GM20000 (cell line): ENCODE measurements at regions not wholly inside any gene's neighbourhood (a gene's known extent, or its start where the extent isn't known, plus 50 kb on each side); places are given as distances from the start of the nearest gene placed in this dataset.
"Not testable (repeated sequence)": the region's sequence is repeated elsewhere in the genome, so short reads cannot be mapped to it uniquely, and the experiment has no call there.

Source experiments
- DNase-seq: peaks from one replicate; pipeline ENCODE4 v3.0.0; 2012; ENCODE audit warnings: low spot score
- TF ChIP-seq, protein P1 (sequence below): IDR thresholded peaks from 2 replicates; pipeline ENCODE4 v1.5.1; 2012; ENCODE audit warnings: mild to moderate bottlenecking, control low read depth; ENCODE audit errors: extremely low read depth, missing control alignments

DNA sequence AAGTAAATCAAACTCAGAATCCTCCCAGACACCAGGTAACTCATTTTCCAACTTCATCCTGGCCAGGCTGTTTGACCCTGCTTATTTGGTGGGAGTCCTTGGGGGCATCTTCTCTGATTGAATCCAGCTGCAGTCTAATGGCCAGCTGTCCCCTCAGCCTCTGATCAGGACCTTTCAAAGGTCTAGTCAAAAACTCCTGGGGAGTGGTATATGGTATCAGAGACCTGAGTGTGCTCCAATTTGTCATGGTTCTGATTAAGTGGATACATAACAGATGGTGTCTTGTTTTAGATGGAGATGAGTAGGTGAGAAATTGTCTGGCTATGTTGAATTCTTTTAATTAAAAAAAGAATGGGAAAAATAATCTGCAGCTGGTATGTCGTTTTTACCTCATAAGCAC is 842.6 kb upstream of the ACVR2A start:
- no peak for DNase-seq
- TF ChIP-seq, protein P1, sequence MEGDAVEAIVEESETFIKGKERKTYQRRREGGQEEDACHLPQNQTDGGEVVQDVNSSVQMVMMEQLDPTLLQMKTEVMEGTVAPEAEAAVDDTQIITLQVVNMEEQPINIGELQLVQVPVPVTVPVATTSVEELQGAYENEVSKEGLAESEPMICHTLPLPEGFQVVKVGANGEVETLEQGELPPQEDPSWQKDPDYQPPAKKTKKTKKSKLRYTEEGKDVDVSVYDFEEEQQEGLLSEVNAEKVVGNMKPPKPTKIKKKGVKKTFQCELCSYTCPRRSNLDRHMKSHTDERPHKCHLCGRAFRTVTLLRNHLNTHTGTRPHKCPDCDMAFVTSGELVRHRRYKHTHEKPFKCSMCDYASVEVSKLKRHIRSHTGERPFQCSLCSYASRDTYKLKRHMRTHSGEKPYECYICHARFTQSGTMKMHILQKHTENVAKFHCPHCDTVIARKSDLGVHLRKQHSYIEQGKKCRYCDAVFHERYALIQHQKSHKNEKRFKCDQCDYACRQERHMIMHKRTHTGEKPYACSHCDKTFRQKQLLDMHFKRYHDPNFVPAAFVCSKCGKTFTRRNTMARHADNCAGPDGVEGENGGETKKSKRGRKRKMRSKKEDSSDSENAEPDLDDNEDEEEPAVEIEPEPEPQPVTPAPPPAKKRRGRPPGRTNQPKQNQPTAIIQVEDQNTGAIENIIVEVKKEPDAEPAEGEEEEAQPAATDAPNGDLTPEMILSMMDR = no peak

DNA sequence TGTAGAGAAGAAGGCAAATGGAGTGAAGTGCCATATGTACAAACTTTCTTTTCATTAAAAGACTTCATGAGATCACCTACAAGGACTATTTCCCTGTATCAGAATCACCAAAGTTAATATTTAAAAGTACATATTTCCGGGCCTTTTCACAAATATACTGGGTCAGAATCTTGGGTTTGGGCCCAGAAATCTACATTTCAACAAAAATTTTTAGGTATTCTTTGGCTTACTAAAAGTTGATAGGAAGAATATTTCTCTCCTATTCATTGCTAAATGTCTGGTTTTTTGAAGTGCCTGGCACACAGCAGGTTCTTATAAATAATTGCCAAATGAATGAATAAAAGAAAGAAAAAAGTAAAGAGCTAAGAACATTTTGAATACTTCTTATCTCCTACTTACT is 843.8 kb upstream of the ACVR2A start:
- DNase-seq = no peak
- TF ChIP-seq, protein P1 = no peak

DNA sequence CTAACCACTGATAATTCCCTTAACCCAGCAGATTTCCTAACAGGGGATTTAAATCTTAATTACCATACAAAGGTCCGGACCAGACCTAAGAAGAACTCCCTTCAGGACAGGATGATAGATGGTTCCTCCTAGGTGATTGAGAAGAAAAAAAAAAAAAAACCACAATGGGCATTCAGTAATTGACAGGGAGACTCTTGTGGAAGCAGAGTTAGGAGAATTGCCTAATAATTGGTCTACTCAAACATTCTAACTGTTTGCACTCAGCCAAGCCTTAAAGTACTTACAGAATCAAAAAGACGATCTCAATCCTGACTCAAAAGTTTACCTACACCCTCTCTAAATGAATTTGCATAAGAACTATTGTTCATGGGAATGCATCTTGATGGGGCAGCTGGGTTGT is 844.7 kb upstream of the ACVR2A start:
- not testable (repeated sequence) for DNase-seq

DNA sequence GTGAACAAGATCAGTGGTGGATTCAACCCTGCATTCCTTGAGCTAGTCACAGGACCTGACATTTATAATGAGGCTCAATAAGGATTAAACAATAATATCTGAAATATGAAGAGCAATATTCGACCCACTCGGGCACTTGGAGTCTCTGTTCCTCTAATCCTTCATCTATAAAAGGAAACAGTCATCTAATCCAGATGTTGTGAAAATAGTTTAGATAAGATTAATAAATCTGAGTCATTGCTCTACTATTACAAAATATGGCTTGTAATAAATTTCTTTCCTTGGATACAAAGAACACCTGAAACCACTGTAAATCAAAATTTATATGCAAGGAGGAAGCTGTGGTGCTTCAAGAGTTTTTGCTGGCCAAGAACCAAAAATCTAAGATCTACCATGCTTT is 846.9 kb upstream of the ACVR2A start:
- TF ChIP-seq, protein P1 = no peak
- DNase-seq = no peak

DNA sequence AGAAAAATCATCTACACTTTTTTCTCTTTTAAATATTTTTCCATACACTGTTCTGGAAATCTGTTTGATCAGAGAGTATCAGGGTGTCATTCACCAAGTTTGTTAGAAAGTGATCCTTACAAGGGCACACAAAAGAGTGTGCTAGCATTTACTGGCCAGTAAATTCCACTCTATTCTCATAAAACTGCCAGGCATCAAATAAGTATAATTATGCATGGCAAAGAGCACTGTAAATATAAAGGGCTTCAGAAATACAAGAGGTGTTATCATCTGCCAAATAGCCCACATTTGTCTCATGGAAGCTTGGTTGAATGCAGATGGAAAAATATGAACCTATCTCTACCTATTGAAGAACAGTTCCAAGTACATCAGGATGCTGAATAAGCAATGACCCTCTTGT is 847.3 kb upstream of the ACVR2A start:
- no peak for DNase-seq
- TF ChIP-seq, protein P1 = no peak

DNA sequence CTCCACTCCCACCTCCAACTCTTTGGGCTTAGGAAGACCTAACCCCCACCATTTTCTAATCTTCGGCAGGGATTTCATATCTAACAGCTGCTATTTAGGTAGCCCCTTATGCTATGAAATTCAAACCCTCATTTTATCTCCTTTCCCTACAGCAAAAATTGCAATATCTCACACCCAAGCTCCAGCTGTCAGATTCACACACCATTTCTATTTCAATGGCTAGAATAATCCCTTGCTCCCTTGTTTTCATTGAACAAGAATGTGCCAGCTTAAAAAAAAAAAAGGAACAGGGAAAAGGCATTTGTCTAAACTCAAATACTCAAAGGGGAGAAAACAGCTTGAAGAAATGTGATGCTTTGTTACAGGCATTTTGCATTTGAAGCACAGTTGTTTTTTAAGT is 850.6 kb upstream of the ACVR2A start:
- no peak for DNase-seq
- TF ChIP-seq, protein P1 = no peak

DNA sequence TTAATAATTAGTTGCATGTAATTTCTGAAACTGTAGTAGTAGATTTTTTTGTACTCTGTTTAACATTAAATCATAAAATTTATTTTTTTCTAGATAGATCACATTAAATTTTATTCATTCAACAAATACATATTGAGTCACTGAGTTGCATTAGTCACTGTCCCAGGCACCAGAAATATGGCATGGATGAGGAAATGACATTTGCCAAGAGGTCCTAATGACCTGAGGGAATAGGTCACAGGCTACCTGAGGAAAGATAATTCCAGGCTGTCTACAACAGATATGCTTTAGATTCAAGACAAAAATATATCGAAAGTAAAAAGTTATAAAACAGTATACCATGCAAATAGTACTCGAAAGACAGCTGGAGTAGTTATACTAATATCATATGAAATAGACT is 852.4 kb upstream of the ACVR2A start:
- no peak for DNase-seq
- TF ChIP-seq, protein P1 = no peak

DNA sequence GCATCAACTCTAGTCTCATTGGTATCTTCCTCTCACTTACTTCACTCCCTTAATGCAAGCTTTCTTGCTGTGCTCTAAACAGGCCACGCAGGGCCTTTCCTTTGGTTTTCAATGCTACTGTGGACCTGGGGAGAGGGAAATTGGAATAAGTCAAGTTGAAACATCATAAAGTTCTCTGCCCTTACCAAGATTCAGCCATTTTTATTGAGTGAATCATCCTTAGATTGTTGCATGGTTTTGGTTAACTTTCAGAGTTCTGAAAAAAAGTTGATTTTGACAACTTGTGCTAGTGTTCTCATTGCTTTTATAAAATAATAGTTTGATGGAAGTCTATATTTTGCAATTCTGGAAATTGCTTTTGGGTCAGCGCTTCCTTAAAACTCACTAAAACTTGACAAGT is 852.8 kb upstream of the ACVR2A start:
- DNase-seq = no peak
- TF ChIP-seq, protein P1 = no peak
